Aorta (tissue), 5 donors: ENCODE measurements at regions not wholly inside any gene's neighbourhood (a gene's known extent, or its start where the extent isn't known, plus 50 kb on each side); places are given as distances from the start of the nearest gene placed in this dataset.

Experiments used
- ATAC-seq: fragments of 200-7000 bp; cut with Tn5 transposase; one replicate; pipeline ENCODE4 v1.9.1; 2022; ENCODE audit warnings: moderate library complexity; ENCODE audit not compliant: low FRiP score
- DNase-seq, 2 donors: peaks; one replicate each; pipeline ENCODE4 v3.0.0-alpha.2; 2020
- H3K27ac ChIP-seq, 2 donors: one replicate each; pipeline ENCODE4 v1.5.1; 2013; ENCODE audit warnings: low read length in 2 of 2, mild to moderate bottlenecking in 2 of 2, moderate library complexity in 2 of 2, control low read depth in 1 of 2, inconsistent platforms in 1 of 2, low read depth in 1 of 2
- H3K27me3 ChIP-seq, 2 donors: one replicate each; pipeline ENCODE4 v1.6.1; 2013; ENCODE audit warnings: control low read depth in 1 of 2, low read length in 1 of 2, mild to moderate bottlenecking in 1 of 2, moderate library complexity in 1 of 2; ENCODE audit not compliant: insufficient read depth in 2 of 2, control insufficient read depth in 1 of 2
- H3K36me3 ChIP-seq, 2 donors: one replicate each; pipeline ENCODE4 v1.6.1; 2013; ENCODE audit warnings: control low read depth in 1 of 2, low read length in 1 of 2, mild to moderate bottlenecking in 1 of 2; ENCODE audit not compliant: insufficient read depth in 2 of 2, control insufficient read depth in 1 of 2
- H3K4me1 ChIP-seq, 2 donors: one replicate each; pipeline ENCODE4 v1.6.1; 2013; ENCODE audit warnings: low read length in 2 of 2, control low read depth in 1 of 2, mild to moderate bottlenecking in 1 of 2, moderate library complexity in 1 of 2; ENCODE audit not compliant: insufficient read depth in 2 of 2, control insufficient read depth in 1 of 2
- H3K4me3 ChIP-seq, 2 donors: one replicate each; pipeline ENCODE4 v1.5.1; 2013; ENCODE audit warnings: low read length in 2 of 2, control low read depth in 1 of 2, mild to moderate bottlenecking in 1 of 2
- H3K9me3 ChIP-seq: one replicate; pipeline ENCODE4 v1.6.1; 2013; ENCODE audit warnings: mild to moderate bottlenecking, low read length; ENCODE audit not compliant: control insufficient read depth
- WGBS, 2 donors: extraction: QIAGEN DNeasy Blood & Tissue Kit; methylation state at CpG; one replicate each; pipeline ENCODE4 v1.1.7; 2013; 5-methylcytosine and 5-hydroxymethylcytosine counted together
- intact Hi-C, 2 donors: fragments of 100-400 bp; cut with DNase I; formaldehyde crosslinking; loops; one replicate each; pipeline versions ENCODE4 v1.14.2 to v1.15.0; 2022
- donor health status: healthy with polysubstance abuse.
- donor health status: Bipolar disorder and iron deficiency.
- donor health status: DM: no; HTN: no; CAD: no.
- donor health status: DM: no; HTN: no; CAD: no.
- donor health status: DM: yes; HTN: yes; CAD: no.

- ATAC-seq, result no peak
- H3K27ac ChIP-seq, result no peak overlapping the region
- H3K4me3 ChIP-seq, result no peak overlapping the region
- H3K36me3 ChIP-seq, result no peaks in the 10 kb centered on the region
- H3K4me1 ChIP-seq, result no peaks in the 10 kb centered on the region
- intact Hi-C loops, result no loop called here
- H3K9me3 ChIP-seq, result no peaks in the 10 kb centered on the region
- no peaks in the 10 kb centered on the region for H3K27me3 ChIP-seq
- no peak for DNase-seq
These were observed 53.6 kb upstream of the ATF7IP2 start for GRCh38 chr16:10332241-10332640.

- no peaks in the 10 kb centered on the region for H3K27me3 ChIP-seq
- no peaks in the 10 kb centered on the region for H3K36me3 ChIP-seq
- H3K27ac ChIP-seq, result no peak overlapping the region
- H3K4me1 ChIP-seq, result no peaks in the 10 kb centered on the region
- H3K4me3 ChIP-seq, result no peak overlapping the region
- no peak for ATAC-seq
- no peaks in the 10 kb centered on the region for H3K9me3 ChIP-seq
- WGBS, 2 donors, result 87 to 91% methylated on average over 7 of the region's 7 CpGs
- no peak for DNase-seq
- intact Hi-C loops, result no loop called here
These were observed 53.1 kb upstream of the ATF7IP2 start for GRCh38 chr16:10332775-10333174.

- H3K27me3 ChIP-seq, result no peaks in the 10 kb centered on the region
- ATAC-seq (no peak), DNase-seq (no peak)
- H3K9me3 ChIP-seq, result no peaks in the 10 kb centered on the region
- no peaks in the 10 kb centered on the region for H3K36me3 ChIP-seq
- no peak overlapping the region for H3K27ac ChIP-seq
- H3K4me1 ChIP-seq, result no peaks in the 10 kb centered on the region
- no peak overlapping the region for H3K4me3 ChIP-seq
- 96% methylated on average over 10 of the region's 10 CpGs for WGBS, 2 donors
- intact Hi-C loops, result no loop called here
These were observed 52.4 kb upstream of the ATF7IP2 start for GRCh38 chr16:10333321-10334032.

GRCh38 chr16:10335681-10336080 lies 50.2 kb upstream of the ATF7IP2 start:
- DNase-seq (no peak), ATAC-seq (no peak)
- 74 to 87% methylated on average over 12 of the region's 12 CpGs for WGBS, 2 donors
- Histone ChIP-seq H3K9me3 (peaks cover 3% of the 10 kb centered on the region), H3K27me3 (no peaks in the 10 kb centered on the region), H3K4me3 (no peak overlapping the region), H3K4me1 (no peaks in the 10 kb centered on the region), H3K27ac (no peak overlapping the region), H3K36me3 (no peaks in the 10 kb centered on the region)
- intact Hi-C loops, result no loop called here
